ENCODE measurements at regions not wholly inside any gene's neighbourhood (a gene's known extent, or its start where the extent isn't known, plus 50 kb on each side); places are given as distances from the start of the nearest gene placed in this dataset.

DNA sequence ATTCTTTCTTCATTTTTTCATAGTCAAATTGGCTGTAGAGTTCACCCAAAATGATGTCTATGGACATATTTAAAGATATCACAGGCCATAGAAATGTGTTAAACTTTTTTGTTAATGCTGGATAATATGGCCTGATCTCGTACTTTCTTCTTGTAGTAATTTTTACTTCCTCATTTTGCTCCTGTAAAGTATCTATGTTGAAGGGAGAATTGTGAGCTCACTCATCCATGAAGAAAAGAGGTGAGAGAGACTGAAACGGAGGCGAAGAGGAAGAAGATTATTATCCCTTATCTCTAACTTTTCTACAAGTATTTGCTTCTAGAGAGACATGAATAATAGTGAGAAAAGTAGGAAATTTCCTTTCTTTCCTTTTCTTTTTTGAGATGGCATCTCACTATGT, 613.8 kb upstream of the TBL1XR1 start:
- TF ChIP-seq POLR2AphosphoS5 (IDR thresholded peaks at IDR 0.05; ENCODE audit: low read depth, low read length): no peak
- TF ChIP-seq SPI1 (IDR thresholded peaks at IDR 0.05; ENCODE audit: low read depth, low read length): no peak
- no peak for TF ChIP-seq TAF1 (IDR thresholded peaks at IDR 0.05; ENCODE audit: low read depth, low read length)
- no peak for TF ChIP-seq PAX5 (IDR thresholded peaks at IDR 0.05; ENCODE audit: insufficient read depth, low read length, severe bottlenecking)
- no peak for TF ChIP-seq POU2F2 (IDR thresholded peaks at IDR 0.05; ENCODE audit: low read depth, low read length)
- no peak for TF ChIP-seq POLR2A (IDR thresholded peaks at IDR 0.05; ENCODE audit: low read depth, low read length)
- DNase-seq (ENCODE audit: insufficient read length, low spot score) (no peak), FAIRE-seq (no peak)

GRCh38 chr3:177811835-177812234, 614.6 kb upstream of the TBL1XR1 start:
- TF ChIP-seq POU2F2 (IDR thresholded peaks at IDR 0.05; ENCODE audit: low read depth, low read length) (no peak), POLR2AphosphoS5 (IDR thresholded peaks at IDR 0.05; ENCODE audit: low read depth, low read length) (no peak), POLR2A (IDR thresholded peaks at IDR 0.05; ENCODE audit: low read depth, low read length) (no peak), SPI1 (IDR thresholded peaks at IDR 0.05; ENCODE audit: low read depth, low read length) (no peak), PAX5 (IDR thresholded peaks at IDR 0.05; ENCODE audit: insufficient read depth, low read length, severe bottlenecking) (no peak), TAF1 (IDR thresholded peaks at IDR 0.05; ENCODE audit: low read depth, low read length) (no peak)
- DNase-seq (ENCODE audit: insufficient read length, low spot score) (no peak), FAIRE-seq (no peak)

- DNase-seq (ENCODE audit: insufficient read length, low spot score) (no peak), FAIRE-seq (no peak)
- TF ChIP-seq POLR2AphosphoS5 (IDR thresholded peaks at IDR 0.05; ENCODE audit: low read depth, low read length) (no peak), SPI1 (IDR thresholded peaks at IDR 0.05; ENCODE audit: low read depth, low read length) (no peak), TAF1 (IDR thresholded peaks at IDR 0.05; ENCODE audit: low read depth, low read length) (no peak), POLR2A (IDR thresholded peaks at IDR 0.05; ENCODE audit: low read depth, low read length) (no peak), PAX5 (IDR thresholded peaks at IDR 0.05; ENCODE audit: insufficient read depth, low read length, severe bottlenecking) (no peak), POU2F2 (IDR thresholded peaks at IDR 0.05; ENCODE audit: low read depth, low read length) (no peak)
Measured at GRCh38 chr3:177812492-177812891, 615.2 kb upstream of the TBL1XR1 start.

GRCh38 chr3:177813322-177813721, 616.0 kb upstream of the TBL1XR1 start:
- no peak for TF ChIP-seq POU2F2 (IDR thresholded peaks at IDR 0.05; ENCODE audit: low read depth, low read length)
- no peak for TF ChIP-seq POLR2A (IDR thresholded peaks at IDR 0.05; ENCODE audit: low read depth, low read length)
- TF ChIP-seq POLR2AphosphoS5 (IDR thresholded peaks at IDR 0.05; ENCODE audit: low read depth, low read length): no peak
- TF ChIP-seq PAX5 (IDR thresholded peaks at IDR 0.05; ENCODE audit: insufficient read depth, low read length, severe bottlenecking): no peak
- TF ChIP-seq TAF1 (IDR thresholded peaks at IDR 0.05; ENCODE audit: low read depth, low read length): no peak
- no peak for TF ChIP-seq SPI1 (IDR thresholded peaks at IDR 0.05; ENCODE audit: low read depth, low read length)
- no peak for DNase-seq (ENCODE audit: insufficient read length, low spot score)
- no peak for FAIRE-seq

DNA sequence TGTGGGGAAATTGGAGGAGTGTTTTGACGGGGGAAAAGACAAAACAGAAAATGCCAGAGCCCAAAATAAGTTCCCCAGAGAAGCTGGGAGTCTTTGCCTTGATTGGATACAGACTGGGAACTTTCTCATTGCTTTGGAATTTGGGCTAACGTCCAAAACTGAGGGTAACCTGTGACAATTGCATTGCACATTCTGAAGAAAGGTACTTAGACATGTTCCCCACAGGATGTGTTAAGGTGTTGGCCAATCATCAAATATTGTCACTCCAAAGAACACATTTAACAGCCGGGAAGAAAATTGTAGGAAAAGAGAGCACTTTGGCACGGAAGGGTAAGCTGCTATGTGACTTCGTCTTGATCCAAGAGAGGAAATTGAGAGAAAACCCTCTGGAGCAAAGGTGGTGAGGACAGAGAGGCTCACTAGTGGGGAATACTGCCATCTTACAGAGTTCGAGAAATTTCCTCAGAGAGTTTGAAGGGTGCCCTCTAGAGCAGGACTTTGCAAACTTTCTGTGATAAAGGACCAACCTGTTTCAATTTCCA, 619.5 kb upstream of the TBL1XR1 start:
- DNase-seq (ENCODE audit: insufficient read length, low spot score): no peak
- TF ChIP-seq TAF1 (IDR thresholded peaks at IDR 0.05; ENCODE audit: low read depth, low read length) (no peak), POLR2AphosphoS5 (IDR thresholded peaks at IDR 0.05; ENCODE audit: low read depth, low read length) (no peak), POU2F2 (IDR thresholded peaks at IDR 0.05; ENCODE audit: low read depth, low read length) (no peak), POLR2A (IDR thresholded peaks at IDR 0.05; ENCODE audit: low read depth, low read length) (no peak), SPI1 (IDR thresholded peaks at IDR 0.05; ENCODE audit: low read depth, low read length) (no peak), PAX5 (IDR thresholded peaks at IDR 0.05; ENCODE audit: insufficient read depth, low read length, severe bottlenecking) (no peak)
- FAIRE-seq: no peak

GRCh38 chr3:177817751-177818150, 620.5 kb upstream of the TBL1XR1 start:
- FAIRE-seq: no peak
- DNase-seq (ENCODE audit: insufficient read length, low spot score): no peak
- TF ChIP-seq POLR2A (IDR thresholded peaks at IDR 0.05; ENCODE audit: low read depth, low read length): no peak
- TF ChIP-seq POU2F2 (IDR thresholded peaks at IDR 0.05; ENCODE audit: low read depth, low read length): no peak
- TF ChIP-seq TAF1 (IDR thresholded peaks at IDR 0.05; ENCODE audit: low read depth, low read length): no peak
- TF ChIP-seq SPI1 (IDR thresholded peaks at IDR 0.05; ENCODE audit: low read depth, low read length): no peak
- no peak for TF ChIP-seq POLR2AphosphoS5 (IDR thresholded peaks at IDR 0.05; ENCODE audit: low read depth, low read length)
- TF ChIP-seq PAX5 (IDR thresholded peaks at IDR 0.05; ENCODE audit: insufficient read depth, low read length, severe bottlenecking): no peak

DNA sequence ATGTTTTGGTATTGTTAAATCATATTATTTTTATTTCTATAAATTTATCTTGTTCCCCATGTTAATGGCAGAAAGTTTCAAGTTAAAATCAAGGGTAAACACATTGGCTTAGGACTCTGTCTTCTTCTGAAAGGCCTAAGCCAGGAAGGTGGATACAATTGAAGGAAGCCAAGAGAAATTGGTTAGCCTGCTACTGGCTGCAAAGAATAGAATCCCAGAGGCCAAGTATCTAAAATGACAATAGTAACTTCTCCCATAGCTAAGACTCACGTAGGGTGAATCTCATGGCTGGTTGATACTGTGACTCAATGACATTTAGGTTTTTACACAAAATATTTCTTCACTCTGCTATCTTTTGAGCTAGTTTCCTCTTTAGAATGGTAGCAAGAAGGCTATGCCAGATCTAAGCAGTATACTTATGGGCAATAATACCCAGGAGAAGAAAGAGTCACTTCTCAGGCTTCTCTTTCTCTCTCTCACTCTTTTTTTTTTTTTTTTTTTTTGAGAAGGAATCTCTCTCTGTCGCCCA, 621.5 kb upstream of the TBL1XR1 start:
- DNase-seq (ENCODE audit: insufficient read length, low spot score) (no peak), FAIRE-seq (no peak)
- TF ChIP-seq POLR2AphosphoS5 (IDR thresholded peaks at IDR 0.05; ENCODE audit: low read depth, low read length) (no peak), POU2F2 (IDR thresholded peaks at IDR 0.05; ENCODE audit: low read depth, low read length) (no peak), POLR2A (IDR thresholded peaks at IDR 0.05; ENCODE audit: low read depth, low read length) (no peak), SPI1 (IDR thresholded peaks at IDR 0.05; ENCODE audit: low read depth, low read length) (no peak), PAX5 (IDR thresholded peaks at IDR 0.05; ENCODE audit: insufficient read depth, low read length, severe bottlenecking) (no peak), TAF1 (IDR thresholded peaks at IDR 0.05; ENCODE audit: low read depth, low read length) (no peak)

GRCh38 chr3:177820683-177821316, 623.5 kb upstream of the TBL1XR1 start:
- TF ChIP-seq POU2F2 (IDR thresholded peaks at IDR 0.05; ENCODE audit: low read depth, low read length): no peak
- no peak for TF ChIP-seq POLR2A (IDR thresholded peaks at IDR 0.05; ENCODE audit: low read depth, low read length)
- peak; percentile 61 for TF ChIP-seq SPI1 (IDR thresholded peaks at IDR 0.05; ENCODE audit: low read depth, low read length)
- TF ChIP-seq TAF1 (IDR thresholded peaks at IDR 0.05; ENCODE audit: low read depth, low read length): no peak
- TF ChIP-seq POLR2AphosphoS5 (IDR thresholded peaks at IDR 0.05; ENCODE audit: low read depth, low read length): no peak
- DNase-seq (ENCODE audit: insufficient read length, low spot score) (no peak), FAIRE-seq (no peak)

- no peak for FAIRE-seq
- TF ChIP-seq POU2F2 (IDR thresholded peaks at IDR 0.05; ENCODE audit: low read depth, low read length) (no peak), SPI1 (IDR thresholded peaks at IDR 0.05; ENCODE audit: low read depth, low read length) (no peak), PAX5 (IDR thresholded peaks at IDR 0.05; ENCODE audit: insufficient read depth, low read length, severe bottlenecking) (no peak), POLR2AphosphoS5 (IDR thresholded peaks at IDR 0.05; ENCODE audit: low read depth, low read length) (no peak), TAF1 (IDR thresholded peaks at IDR 0.05; ENCODE audit: low read depth, low read length) (no peak), POLR2A (IDR thresholded peaks at IDR 0.05; ENCODE audit: low read depth, low read length) (no peak)
- DNase-seq (ENCODE audit: insufficient read length, low spot score): no peak
Measured at GRCh38 chr3:177822681-177823096, 625.4 kb upstream of the TBL1XR1 start.

Data from GM12891 (cell line).